Endodermal cell (in vitro differentiated cells): ENCODE measurements at regions not wholly inside any gene's neighbourhood (a gene's known extent, or its start where the extent isn't known, plus 50 kb on each side); places are given as distances from the start of the nearest gene placed in this dataset.
"Not testable (repeated sequence)": the region's sequence is repeated elsewhere in the genome, so short reads cannot be mapped to it uniquely, and the experiment has no call there.

Experiments
- DNase-seq: peaks from one replicate; pipeline ENCODE4 v3.0.0-alpha.2; 2017
- H3K27ac ChIP-seq: 2 replicates; pipeline ENCODE4 v1.5.1; 2013; ENCODE audit warnings: mild to moderate bottlenecking, low read depth, low read length, moderate library complexity
- H3K27me3 ChIP-seq: 2 replicates; pipeline ENCODE4 v1.6.1; 2013; ENCODE audit warnings: mild to moderate bottlenecking, low read length, moderate library complexity; ENCODE audit not compliant: insufficient read depth, control insufficient read depth, poor library complexity, severe bottlenecking
- H3K36me3 ChIP-seq: 2 replicates; pipeline ENCODE4 v1.7.0; 2013; ENCODE audit warnings: mild to moderate bottlenecking, low read length, moderate library complexity; ENCODE audit not compliant: control insufficient read depth, insufficient read depth
- H3K4me1 ChIP-seq: one replicate; pipeline ENCODE4 v1.7.0; 2013; ENCODE audit warnings: low read length; ENCODE audit not compliant: control insufficient read depth, insufficient read depth
- H3K4me3 ChIP-seq: 2 replicates; pipeline ENCODE4 v1.5.1; 2013; ENCODE audit warnings: mild to moderate bottlenecking, low read length, moderate library complexity
- H3K9ac ChIP-seq: 2 replicates; pipeline ENCODE4 v1.6.1; 2013; ENCODE audit warnings: mild to moderate bottlenecking, low read length, moderate library complexity; ENCODE audit not compliant: poor library complexity, severe bottlenecking; ENCODE audit errors: extremely low read depth
- H3K9me3 ChIP-seq: 2 replicates; pipeline ENCODE4 v1.6.1; 2013; ENCODE audit warnings: mild to moderate bottlenecking, low read length, moderate library complexity; ENCODE audit not compliant: control insufficient read depth
- H3K27ac Mint-ChIP-seq: 2 replicates; pipeline ENCODE4 v1.8.0; 2020; ENCODE audit warnings: mixed read lengths
- H3K27me3 Mint-ChIP-seq: 2 replicates; pipeline ENCODE4 v1.8.0; 2021; ENCODE audit warnings: mild to moderate bottlenecking, mixed read lengths; ENCODE audit not compliant: insufficient read depth
- H3K36me3 Mint-ChIP-seq: 2 replicates; pipeline ENCODE4 v1.8.0; 2020; ENCODE audit warnings: low read depth, mixed read lengths
- H3K4me1 Mint-ChIP-seq: 2 replicates; pipeline ENCODE4 v1.8.0; 2020; ENCODE audit warnings: mixed read lengths
- H3K4me3 Mint-ChIP-seq: 2 replicates; pipeline ENCODE4 v1.8.0; 2020; ENCODE audit warnings: mild to moderate bottlenecking, moderate library complexity, mixed read lengths
- H3K9me3 Mint-ChIP-seq: 2 replicates; pipeline ENCODE4 v1.8.0; 2020; ENCODE audit warnings: mild to moderate bottlenecking, mixed read lengths
- WGBS, 2 experiments: methylation state at CpG; one replicate each; pipeline versions ENCODE4 v1.1.5 to v1.1.7; 2013; ENCODE audit warnings: missing lambda C conversion rate in 2 of 2, mixed read lengths in 1 of 2; ENCODE audit not compliant: insufficient coverage in 1 of 2, insufficient read length in 1 of 2; 5-methylcytosine and 5-hydroxymethylcytosine counted together
- TF ChIP-seq, protein P1 (sequence below): fragments of 200-600 bp; sonication (generic); conservative IDR thresholded peaks from 2 replicates; pipeline ENCODE4 v1.5.0; 2021; ENCODE audit warnings: antibody characterized with exemption, mild to moderate bottlenecking

DNA sequence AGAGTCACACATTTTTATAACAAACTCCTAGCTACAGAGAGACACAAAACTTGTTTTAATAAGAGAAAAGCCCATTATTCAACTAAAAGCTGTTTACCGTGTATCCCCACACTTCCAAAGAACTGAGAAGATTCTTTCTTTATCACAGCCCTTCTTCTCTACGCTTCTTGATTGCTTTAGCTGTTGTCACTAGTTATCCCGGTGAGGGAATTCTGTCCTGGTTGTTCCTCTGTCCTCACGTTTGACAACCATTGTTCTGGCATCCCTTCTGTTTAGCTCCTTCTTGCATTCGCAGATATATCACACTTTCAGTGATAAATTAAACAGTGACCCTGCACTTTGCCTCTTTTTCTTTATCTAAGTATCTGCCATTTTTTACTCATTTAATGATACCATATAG lies 1035.1 kb upstream of the PCDH20 start:
- H3K27ac ChIP-seq: no peak overlapping the region
- Mint-ChIP-seq H3K36me3 (peaks cover 6% of the 10 kb centered on the region), H3K4me1 (peaks cover 11% of the 10 kb centered on the region), H3K4me3 (no peak overlapping the region), H3K27ac (no peak overlapping the region), H3K9me3 (peaks cover 17% of the 10 kb centered on the region), H3K27me3 (no peaks in the 10 kb centered on the region)
- DNase-seq: no peak
- H3K4me1 ChIP-seq: peaks cover 4% of the 10 kb centered on the region
- H3K36me3 ChIP-seq: no peaks in the 10 kb centered on the region
- no peaks in the 10 kb centered on the region for H3K27me3 ChIP-seq
- TF ChIP-seq, protein P1, sequence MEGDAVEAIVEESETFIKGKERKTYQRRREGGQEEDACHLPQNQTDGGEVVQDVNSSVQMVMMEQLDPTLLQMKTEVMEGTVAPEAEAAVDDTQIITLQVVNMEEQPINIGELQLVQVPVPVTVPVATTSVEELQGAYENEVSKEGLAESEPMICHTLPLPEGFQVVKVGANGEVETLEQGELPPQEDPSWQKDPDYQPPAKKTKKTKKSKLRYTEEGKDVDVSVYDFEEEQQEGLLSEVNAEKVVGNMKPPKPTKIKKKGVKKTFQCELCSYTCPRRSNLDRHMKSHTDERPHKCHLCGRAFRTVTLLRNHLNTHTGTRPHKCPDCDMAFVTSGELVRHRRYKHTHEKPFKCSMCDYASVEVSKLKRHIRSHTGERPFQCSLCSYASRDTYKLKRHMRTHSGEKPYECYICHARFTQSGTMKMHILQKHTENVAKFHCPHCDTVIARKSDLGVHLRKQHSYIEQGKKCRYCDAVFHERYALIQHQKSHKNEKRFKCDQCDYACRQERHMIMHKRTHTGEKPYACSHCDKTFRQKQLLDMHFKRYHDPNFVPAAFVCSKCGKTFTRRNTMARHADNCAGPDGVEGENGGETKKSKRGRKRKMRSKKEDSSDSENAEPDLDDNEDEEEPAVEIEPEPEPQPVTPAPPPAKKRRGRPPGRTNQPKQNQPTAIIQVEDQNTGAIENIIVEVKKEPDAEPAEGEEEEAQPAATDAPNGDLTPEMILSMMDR: no peak
- H3K9me3 ChIP-seq: peaks cover 10% of the 10 kb centered on the region
- no peak overlapping the region for H3K4me3 ChIP-seq
- 37 to 61% methylated on average over 4 to 5 of the region's 5 CpGs for WGBS, 2 experiments
- no peak overlapping the region for H3K9ac ChIP-seq

DNA sequence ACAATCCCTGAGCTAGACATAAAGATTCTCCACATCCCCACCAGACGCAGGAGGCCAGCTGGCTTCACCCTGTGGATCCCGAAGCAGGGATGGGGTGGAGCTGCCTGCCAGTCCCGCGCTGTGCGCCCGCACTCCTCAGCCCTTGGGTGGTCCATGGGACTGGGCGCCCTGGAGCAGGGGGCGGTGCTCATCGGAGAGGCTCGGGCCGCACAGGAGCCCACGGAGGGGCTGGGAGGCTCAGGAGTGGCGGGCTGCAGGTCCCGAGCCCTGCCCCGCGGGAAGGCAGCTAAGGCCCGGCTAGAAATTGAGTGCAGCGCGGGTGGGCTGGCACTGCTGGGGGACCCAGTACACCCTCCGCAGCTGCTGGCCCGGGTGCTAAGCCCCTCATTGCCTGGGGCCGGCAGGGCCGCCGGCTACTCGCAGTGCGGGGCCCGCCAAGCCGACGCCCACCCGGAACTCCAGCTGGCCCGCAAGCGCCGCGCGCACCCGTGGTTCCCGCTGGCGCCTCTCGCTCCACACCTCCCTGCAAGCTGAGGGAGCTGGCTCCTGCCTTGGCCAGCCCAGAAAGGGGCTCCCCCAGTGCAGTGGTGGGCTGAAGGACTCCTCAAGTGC lies 1032.2 kb upstream of the PCDH20 start:
- not testable (repeated sequence) for H3K36me3 Mint-ChIP-seq, H3K27me3 ChIP-seq, H3K9ac ChIP-seq, H3K36me3 ChIP-seq, H3K27ac ChIP-seq, H3K4me3 Mint-ChIP-seq, H3K9me3 ChIP-seq, H3K27ac Mint-ChIP-seq, H3K4me1 ChIP-seq, DNase-seq, H3K27me3 Mint-ChIP-seq, H3K4me3 ChIP-seq
- 95 to 98% methylated on average over 8 to 39 of the region's 39 CpGs for WGBS, 2 experiments
- peaks cover 17% of the 10 kb centered on the region for H3K9me3 Mint-ChIP-seq
- peaks cover 13% of the 10 kb centered on the region for H3K4me1 Mint-ChIP-seq

DNA sequence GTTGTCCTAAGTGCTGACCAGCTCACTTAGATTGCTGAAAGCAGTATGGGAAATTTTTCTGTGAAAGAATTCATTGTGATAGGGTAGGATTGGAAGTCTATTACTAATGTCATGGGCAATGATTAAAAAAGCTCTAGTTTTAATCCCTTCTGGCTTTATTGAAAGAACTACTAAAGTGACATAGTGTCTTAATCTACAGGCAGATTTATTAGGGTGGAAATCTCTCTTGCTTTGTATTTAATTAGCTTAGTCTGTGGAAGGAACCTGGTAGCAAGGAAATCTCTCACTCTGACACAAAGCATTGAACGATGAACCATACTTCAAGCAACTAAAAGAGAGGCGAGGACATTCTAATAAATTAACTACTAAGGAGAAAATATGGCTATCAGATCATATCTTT lies 1029.2 kb upstream of the PCDH20 start:
- no peak overlapping the region for H3K9ac ChIP-seq
- H3K4me1 Mint-ChIP-seq: peaks cover 2% of the 10 kb centered on the region
- WGBS, 2 experiments: no CpG with 5 or more reads among the region's 2 CpGs
- H3K27ac ChIP-seq: no peak overlapping the region
- H3K36me3 Mint-ChIP-seq: peaks cover 6% of the 10 kb centered on the region
- TF ChIP-seq, protein P1: no peak
- H3K27ac Mint-ChIP-seq: no peak overlapping the region
- no peak overlapping the region for H3K4me3 Mint-ChIP-seq
- H3K27me3 ChIP-seq: no peaks in the 10 kb centered on the region
- no peak overlapping the region for H3K4me3 ChIP-seq
- peaks cover 10% of the 10 kb centered on the region for H3K9me3 ChIP-seq
- H3K27me3 Mint-ChIP-seq: no peaks in the 10 kb centered on the region
- H3K4me1 ChIP-seq: no peaks in the 10 kb centered on the region
- H3K9me3 Mint-ChIP-seq: peaks cover 17% of the 10 kb centered on the region
- DNase-seq: no peak
- no peaks in the 10 kb centered on the region for H3K36me3 ChIP-seq

DNA sequence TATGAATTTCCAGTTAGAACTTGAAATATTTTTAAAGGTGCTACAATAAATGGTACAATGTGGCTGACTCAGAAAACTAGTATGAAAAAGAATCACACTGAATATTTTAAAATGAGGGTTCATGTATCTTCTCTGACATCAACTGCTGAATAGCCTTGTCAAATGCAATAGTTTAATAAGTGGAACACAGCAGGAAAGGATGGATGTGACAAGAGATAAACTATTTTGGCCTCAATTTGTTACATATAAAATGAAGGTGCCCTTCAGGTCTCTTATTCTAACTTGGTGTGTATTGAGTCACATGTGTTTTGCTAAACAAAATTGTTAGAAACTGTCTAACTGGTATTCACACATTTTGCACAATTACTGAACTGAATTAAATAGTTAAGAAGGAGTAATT lies 1018.4 kb upstream of the PCDH20 start:
- H3K4me3 Mint-ChIP-seq: no peak overlapping the region

More for the DNA sequence above, 1018.4 kb upstream of the PCDH20 start:
- Histone ChIP-seq H3K9ac (no peak overlapping the region), H3K36me3 (no peaks in the 10 kb centered on the region), H3K4me1 (no peaks in the 10 kb centered on the region), H3K27ac (no peak overlapping the region), H3K27me3 (no peaks in the 10 kb centered on the region), H3K9me3 (no peaks in the 10 kb centered on the region), H3K4me3 (no peak overlapping the region)
- no peaks in the 10 kb centered on the region for H3K9me3 Mint-ChIP-seq
- no peaks in the 10 kb centered on the region for H3K27me3 Mint-ChIP-seq
- no peak for DNase-seq
- TF ChIP-seq, protein P1: no peak
- no peak overlapping the region for H3K27ac Mint-ChIP-seq
- H3K36me3 Mint-ChIP-seq: no peaks in the 10 kb centered on the region
- peaks cover 11% of the 10 kb centered on the region for H3K4me1 Mint-ChIP-seq
